CD4-positive, alpha-beta memory T cell (primary cell): ENCODE measurements at regions not wholly inside any gene's neighbourhood (a gene's known extent, or its start where the extent isn't known, plus 50 kb on each side); places are given as distances from the start of the nearest gene placed in this dataset.

ENCODE experiments used
- CTCF ChIA-PET: fragments of 350-600 bp; sonication (Branson Sonifier 250); formaldehyde crosslinking; loops from one replicate; lab custom pipeline; 2021; ENCODE audit warnings: inconsistent platforms; ENCODE audit not compliant: partially characterized antibody; lab: Charles Lee
- POLR2A ChIA-PET: fragments of 350-600 bp; sonication (Branson Sonifier 250); formaldehyde crosslinking; loops from one replicate; lab custom pipeline; 2021; ENCODE audit not compliant: partially characterized antibody; lab: Charles Lee
- DNase-seq, 5 donors: peaks; one replicate each; pipeline versions ENCODE4 v3.0.0 to v3.0.0-alpha.2; 2020 to 2022; ENCODE audit warnings: mixed read lengths in 1 of 5
- H3K27ac ChIP-seq: one replicate; pipeline ENCODE4 v1.7.0; 2013; ENCODE audit warnings: low read depth, low read length
- H3K27me3 ChIP-seq: 2 replicates; pipeline ENCODE4 v1.7.0; 2013; ENCODE audit warnings: mild to moderate bottlenecking, low read length, moderate library complexity; ENCODE audit not compliant: insufficient read depth
- H3K36me3 ChIP-seq: 2 replicates; pipeline ENCODE4 v1.7.0; 2013; ENCODE audit warnings: mild to moderate bottlenecking, low read length, moderate library complexity; ENCODE audit not compliant: insufficient read depth
- H3K4me1 ChIP-seq: 2 replicates; pipeline ENCODE4 v1.7.0; 2013; ENCODE audit warnings: mild to moderate bottlenecking, low read length, moderate library complexity; ENCODE audit not compliant: insufficient read depth
- H3K4me3 ChIP-seq, 2 donors: one replicate each; pipeline ENCODE4 v1.7.0; 2013; ENCODE audit warnings: low read length in 2 of 2, mild to moderate bottlenecking in 1 of 2
- H3K9me3 ChIP-seq, 2 donors: one replicate each; pipeline ENCODE4 v1.7.0; 2013; ENCODE audit warnings: low read length in 2 of 2, control low read depth in 1 of 2; ENCODE audit not compliant: control insufficient read depth in 1 of 2
- H3K27ac Mint-ChIP-seq, 7 donors: one replicate each; pipeline ENCODE4 v1.8.0; 2020 to 2021; ENCODE audit warnings: mixed read lengths in 7 of 7, mild to moderate bottlenecking in 6 of 7, inconsistent platforms in 3 of 7, moderate library complexity in 3 of 7
- H3K27me3 Mint-ChIP-seq, 2 donors: one replicate each; pipeline ENCODE4 v1.8.0; 2020 to 2021; ENCODE audit warnings: mixed read lengths in 2 of 2
- H3K36me3 Mint-ChIP-seq, 2 donors: one replicate each; pipeline ENCODE4 v1.8.0; 2020 to 2021; ENCODE audit warnings: mixed read lengths in 2 of 2, inconsistent platforms in 1 of 2, mild to moderate bottlenecking in 1 of 2
- H3K4me1 Mint-ChIP-seq, 4 donors: one replicate each; pipeline ENCODE4 v1.8.0; 2020 to 2021; ENCODE audit warnings: mixed read lengths in 4 of 4, mild to moderate bottlenecking in 1 of 4
- H3K4me3 Mint-ChIP-seq, 8 donors: one replicate each; pipeline ENCODE4 v1.8.0; 2020 to 2021; ENCODE audit warnings: mixed read lengths in 8 of 8, mild to moderate bottlenecking in 7 of 8, moderate library complexity in 6 of 8, inconsistent platforms in 3 of 8
- H3K9me3 Mint-ChIP-seq, 8 donors: one replicate each; pipeline ENCODE4 v1.8.0; 2020 to 2021; ENCODE audit warnings: mixed read lengths in 8 of 8, mild to moderate bottlenecking in 5 of 8, inconsistent platforms in 3 of 8, moderate library complexity in 1 of 8
- intact Hi-C: fragments of 100-400 bp; cut with micrococcal nuclease; formaldehyde crosslinking; loops from one replicate; pipeline ENCODE4 v1.15.1; 2023

DNA sequence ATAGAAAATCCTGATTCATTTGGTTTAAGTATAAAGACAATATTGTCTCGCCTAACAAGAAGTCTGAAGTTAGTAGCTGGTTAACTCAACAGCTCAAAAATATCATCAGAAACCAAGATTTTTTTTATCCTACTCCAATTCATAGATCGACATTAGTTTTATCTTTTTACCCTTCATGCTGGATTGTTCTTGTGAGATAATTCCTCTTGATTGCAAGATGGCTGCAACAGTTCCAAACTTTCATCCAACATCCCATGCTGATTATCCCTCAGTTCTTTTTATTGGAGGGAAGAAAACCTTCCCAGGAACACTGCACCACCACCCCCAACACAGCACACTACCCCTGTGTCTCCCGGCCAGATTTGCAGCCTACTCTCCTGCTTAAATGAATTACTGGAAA lies 370.2 kb upstream of the RAB6C start:
- Mint-ChIP-seq H3K27ac (no peak overlapping the region), H3K4me3 (no peak overlapping the region), H3K27me3 (peaks cover 2% of the 10 kb centered on the region in 2 donors), H3K9me3 (peaks cover 0 to 8% (median 4%) of the 10 kb centered on the region in 8 donors), H3K36me3 (no peaks in the 10 kb centered on the region), H3K4me1 (no peaks in the 10 kb centered on the region)
- no peaks in the 10 kb centered on the region for H3K36me3 ChIP-seq
- intact Hi-C loops: no loop called here
- CTCF ChIA-PET: no interaction called here
- no peak overlapping the region for H3K27ac ChIP-seq
- no peak overlapping the region for H3K4me3 ChIP-seq
- POLR2A ChIA-PET: no interaction called here
- no peaks in the 10 kb centered on the region for H3K4me1 ChIP-seq
- no peak for DNase-seq
- no peaks in the 10 kb centered on the region for H3K27me3 ChIP-seq
- no peaks in the 10 kb centered on the region for H3K9me3 ChIP-seq

DNA sequence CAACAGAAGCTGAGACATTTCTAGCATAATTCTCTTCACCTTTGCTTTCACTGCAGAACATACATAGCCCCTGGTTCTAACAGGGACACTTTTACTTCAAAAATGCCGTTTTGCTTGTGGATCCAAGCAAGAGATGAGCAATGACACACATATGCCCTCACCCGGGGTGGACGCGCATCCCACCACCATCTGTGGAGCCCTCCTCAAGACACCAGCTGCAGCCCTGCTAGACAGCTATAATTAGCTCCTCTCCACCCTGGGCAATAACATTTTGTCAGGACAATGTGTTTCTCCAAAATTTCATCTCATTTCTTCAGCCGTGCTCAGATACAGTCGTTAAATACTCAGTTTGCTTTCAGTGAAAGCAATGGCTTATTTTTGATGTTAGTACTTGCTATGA lies 368.7 kb upstream of the RAB6C start:
- H3K36me3 ChIP-seq: no peaks in the 10 kb centered on the region
- Mint-ChIP-seq H3K27me3 (peaks cover 0 to 4% of the 10 kb centered on the region in 2 donors), H3K4me1 (no peaks in the 10 kb centered on the region), H3K4me3 (no peak overlapping the region), H3K27ac (no peak overlapping the region), H3K36me3 (no peaks in the 10 kb centered on the region), H3K9me3 (peaks cover 0 to 8% (median 4%) of the 10 kb centered on the region in 8 donors)
- CTCF ChIA-PET: no interaction called here
- no peaks in the 10 kb centered on the region for H3K9me3 ChIP-seq
- H3K27ac ChIP-seq: no peak overlapping the region
- H3K4me3 ChIP-seq: no peak overlapping the region
- H3K4me1 ChIP-seq: no peaks in the 10 kb centered on the region
- POLR2A ChIA-PET: no interaction called here
- no peak for DNase-seq
- intact Hi-C loops: no loop called here
- H3K27me3 ChIP-seq: no peaks in the 10 kb centered on the region

DNA sequence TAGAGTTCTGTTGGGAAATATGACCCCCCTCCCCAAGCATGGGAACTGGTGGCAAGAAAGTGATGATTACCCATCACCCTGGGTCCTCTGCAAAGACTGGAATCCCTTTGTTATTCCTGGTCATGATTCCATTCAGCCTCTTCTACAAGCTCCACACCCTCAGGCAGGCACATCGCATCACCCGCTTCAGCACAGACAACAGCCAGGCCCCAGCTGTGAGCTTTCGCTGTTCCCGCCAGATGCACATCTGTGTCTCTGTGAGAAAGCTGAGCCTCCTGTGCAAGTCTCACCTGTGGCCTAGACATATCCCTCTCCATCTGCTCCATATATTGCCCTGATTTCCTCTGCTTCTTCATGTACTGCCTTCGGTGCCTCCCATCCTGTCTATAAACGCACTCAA lies 368.0 kb upstream of the RAB6C start:
- Mint-ChIP-seq H3K4me3 (no peak overlapping the region), H3K9me3 (peaks cover 0 to 8% (median 4%) of the 10 kb centered on the region in 8 donors), H3K4me1 (no peaks in the 10 kb centered on the region), H3K27ac (no peak overlapping the region), H3K36me3 (no peaks in the 10 kb centered on the region), H3K27me3 (peaks cover 0 to 2% of the 10 kb centered on the region in 2 donors)
- Histone ChIP-seq H3K4me1 (no peaks in the 10 kb centered on the region), H3K9me3 (no peaks in the 10 kb centered on the region), H3K27me3 (no peaks in the 10 kb centered on the region), H3K4me3 (no peak overlapping the region), H3K27ac (no peak overlapping the region), H3K36me3 (no peaks in the 10 kb centered on the region)
- no peak for DNase-seq
- POLR2A ChIA-PET: no interaction called here
- CTCF ChIA-PET: no interaction called here
- intact Hi-C loops: no loop called here

DNA sequence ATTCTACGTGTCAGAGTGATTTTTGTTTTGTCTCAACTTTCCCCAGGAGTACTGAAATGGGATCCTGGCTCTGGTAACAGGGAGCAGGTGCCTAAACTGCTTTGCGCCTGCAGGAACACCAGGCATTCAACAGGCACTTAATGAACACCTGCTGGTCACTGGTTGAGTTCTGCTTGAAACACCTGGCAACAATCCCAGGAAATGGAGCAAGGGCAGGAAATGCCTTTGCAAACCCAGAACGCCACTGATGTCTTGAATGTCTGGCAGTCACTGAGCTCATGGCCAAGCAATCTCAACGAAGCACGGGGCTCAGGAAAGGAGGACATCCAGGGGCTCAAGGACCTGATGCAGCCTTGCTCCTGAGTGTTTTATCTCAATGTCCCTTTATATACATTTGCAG lies 360.0 kb upstream of the RAB6C start:
- peaks cover 0 to 2% (median 0%) of the 10 kb centered on the region in 8 donors for H3K9me3 Mint-ChIP-seq
- no peak overlapping the region for H3K4me3 Mint-ChIP-seq
- ChIA-PET CTCF (no interaction called here), POLR2A (no interaction called here)
- H3K36me3 Mint-ChIP-seq: no peaks in the 10 kb centered on the region
- H3K27ac ChIP-seq: no peak overlapping the region
- H3K27me3 ChIP-seq: no peaks in the 10 kb centered on the region
- intact Hi-C loops: no loop called here
- no peaks in the 10 kb centered on the region for H3K36me3 ChIP-seq
- H3K4me3 ChIP-seq: no peak overlapping the region
- no peak overlapping the region for H3K27ac Mint-ChIP-seq
- no peak for DNase-seq
- H3K4me1 Mint-ChIP-seq: no peaks in the 10 kb centered on the region
- H3K9me3 ChIP-seq: no peaks in the 10 kb centered on the region
- H3K27me3 Mint-ChIP-seq: peaks cover 0 to 1% of the 10 kb centered on the region in 2 donors
- H3K4me1 ChIP-seq: no peaks in the 10 kb centered on the region

DNA sequence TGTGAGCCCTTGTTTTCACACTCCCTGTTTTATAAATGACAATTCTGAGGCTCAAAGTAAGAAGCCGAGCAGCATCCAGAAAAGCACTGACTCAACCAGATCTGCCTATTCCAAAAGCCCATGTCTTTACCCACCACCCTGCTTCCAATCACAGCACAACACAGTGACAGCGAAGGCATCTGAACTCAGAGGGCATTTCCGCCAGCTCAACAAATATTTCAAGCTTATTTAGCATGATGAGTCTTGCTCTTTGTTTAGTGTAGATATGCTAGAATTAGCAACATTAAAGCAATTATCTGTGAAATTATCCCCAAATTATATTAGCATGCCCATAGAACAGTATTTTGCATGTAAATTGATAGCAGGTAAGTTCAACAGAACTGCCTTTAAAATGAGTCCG lies 359.1 kb upstream of the RAB6C start:
- no peak overlapping the region for H3K4me3 ChIP-seq
- ChIA-PET POLR2A (no interaction called here), CTCF (no interaction called here)
- no peaks in the 10 kb centered on the region for H3K27me3 Mint-ChIP-seq
- no peaks in the 10 kb centered on the region for H3K27me3 ChIP-seq
- H3K4me1 Mint-ChIP-seq: no peaks in the 10 kb centered on the region
- H3K27ac Mint-ChIP-seq: no peak overlapping the region
- no peak overlapping the region for H3K27ac ChIP-seq
- peaks cover 0 to 2% (median 0%) of the 10 kb centered on the region in 8 donors for H3K9me3 Mint-ChIP-seq
- H3K4me1 ChIP-seq: no peaks in the 10 kb centered on the region
- no peaks in the 10 kb centered on the region for H3K9me3 ChIP-seq
- intact Hi-C loops: no loop called here
- H3K4me3 Mint-ChIP-seq: no peak overlapping the region
- no peaks in the 10 kb centered on the region for H3K36me3 ChIP-seq
- H3K36me3 Mint-ChIP-seq: no peaks in the 10 kb centered on the region
- no peak for DNase-seq

DNA sequence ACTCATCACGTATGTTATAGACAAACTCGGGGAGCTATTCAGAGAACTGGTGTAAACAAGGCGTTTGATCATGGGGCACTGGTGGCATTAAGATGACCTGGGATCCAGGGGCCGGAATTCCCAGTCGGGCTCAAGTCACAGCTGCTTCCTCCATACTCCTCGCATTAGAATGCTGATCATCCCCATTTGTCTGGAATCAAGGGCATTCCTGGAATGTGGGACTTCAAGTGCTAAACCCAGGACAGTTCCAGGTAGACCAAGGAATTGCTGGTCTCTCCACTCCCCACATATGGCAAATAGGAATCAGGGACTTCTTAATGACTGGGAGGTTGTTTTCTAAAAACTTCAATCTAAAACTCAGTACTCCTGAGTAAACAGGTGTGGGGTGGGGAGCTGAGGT lies 355.7 kb upstream of the RAB6C start:
- Histone ChIP-seq H3K36me3 (no peaks in the 10 kb centered on the region), H3K4me1 (no peaks in the 10 kb centered on the region), H3K27me3 (no peaks in the 10 kb centered on the region), H3K9me3 (no peaks in the 10 kb centered on the region), H3K27ac (no peak overlapping the region), H3K4me3 (no peak overlapping the region)
- ChIA-PET CTCF (no interaction called here), POLR2A (no interaction called here)
- no peaks in the 10 kb centered on the region for H3K36me3 Mint-ChIP-seq
- H3K27me3 Mint-ChIP-seq: no peaks in the 10 kb centered on the region
- no peak overlapping the region for H3K4me3 Mint-ChIP-seq
- no peaks in the 10 kb centered on the region for H3K4me1 Mint-ChIP-seq
- intact Hi-C loops: no loop called here
- DNase-seq: no peak
- no peak overlapping the region for H3K27ac Mint-ChIP-seq
- peaks cover 0 to 5% (median 3%) of the 10 kb centered on the region in 8 donors for H3K9me3 Mint-ChIP-seq

DNA sequence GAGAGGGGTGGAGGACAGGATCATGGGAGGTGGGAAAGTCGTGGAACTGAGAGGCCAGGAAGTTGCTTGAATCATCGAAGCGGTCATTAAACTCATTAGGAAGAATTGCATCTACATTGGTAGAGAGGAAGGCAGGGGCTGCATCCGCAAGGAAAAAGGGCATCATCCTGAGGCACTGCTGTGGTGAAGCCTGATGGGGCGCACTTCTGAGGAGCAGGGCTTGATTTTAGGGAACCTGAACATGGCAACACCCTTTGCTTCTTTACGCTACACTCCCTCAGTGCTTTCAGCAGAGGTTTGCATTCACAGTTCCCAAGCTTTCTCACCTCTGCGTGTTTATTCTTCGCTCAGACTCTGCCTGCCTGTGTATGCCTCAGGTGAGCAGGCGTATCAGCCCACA lies 352.0 kb upstream of the RAB6C start:
- Histone ChIP-seq H3K27me3 (no peaks in the 10 kb centered on the region), H3K9me3 (no peaks in the 10 kb centered on the region), H3K4me3 (no peak overlapping the region), H3K4me1 (no peaks in the 10 kb centered on the region), H3K36me3 (no peaks in the 10 kb centered on the region), H3K27ac (no peak overlapping the region)
- DNase-seq: no peak
- Mint-ChIP-seq H3K27me3 (no peaks in the 10 kb centered on the region), H3K4me3 (peak overlapping the region in 1 of 8 donors; percentile 56), H3K9me3 (peaks cover 0 to 5% (median 2%) of the 10 kb centered on the region in 8 donors), H3K4me1 (no peaks in the 10 kb centered on the region), H3K36me3 (no peaks in the 10 kb centered on the region), H3K27ac (no peak overlapping the region)
- ChIA-PET CTCF (no interaction called here), POLR2A (no interaction called here)
- intact Hi-C loops: no loop called here

DNA sequence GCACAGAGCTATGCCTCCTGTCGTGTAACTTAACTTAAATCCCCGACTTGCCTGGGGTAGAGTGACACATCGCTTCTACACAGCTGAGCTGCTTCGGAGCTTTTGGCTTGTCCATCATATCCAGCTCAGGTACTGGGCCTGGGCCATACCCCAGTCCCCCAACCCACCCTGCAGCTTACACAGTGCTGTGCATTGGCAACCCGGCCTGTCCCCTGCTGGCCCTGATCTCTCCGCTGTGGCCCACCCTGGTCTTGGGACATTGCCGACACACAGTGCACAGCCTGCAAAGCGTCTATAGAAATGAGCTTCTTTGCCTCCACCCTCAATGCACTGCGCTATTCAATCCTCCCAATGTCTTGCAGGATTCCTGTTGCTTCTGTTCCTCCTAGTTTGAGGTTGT lies 342.8 kb upstream of the RAB6C start:
- no peaks in the 10 kb centered on the region for H3K9me3 ChIP-seq
- H3K27ac Mint-ChIP-seq: no peak overlapping the region
- peaks cover 0 to 5% (median 0%) of the 10 kb centered on the region in 8 donors for H3K9me3 Mint-ChIP-seq
- H3K4me1 Mint-ChIP-seq: no peaks in the 10 kb centered on the region
- no peaks in the 10 kb centered on the region for H3K36me3 Mint-ChIP-seq
- ChIA-PET CTCF (no interaction called here), POLR2A (no interaction called here)
- H3K27me3 ChIP-seq: no peaks in the 10 kb centered on the region
- H3K4me3 Mint-ChIP-seq: no peak overlapping the region
- no peaks in the 10 kb centered on the region for H3K4me1 ChIP-seq
- DNase-seq: no peak
- H3K4me3 ChIP-seq: no peak overlapping the region
- H3K27ac ChIP-seq: no peak overlapping the region
- intact Hi-C loops: no loop called here
- H3K27me3 Mint-ChIP-seq: no peaks in the 10 kb centered on the region
- no peaks in the 10 kb centered on the region for H3K36me3 ChIP-seq
